ENCODE measurements at regions not wholly inside any gene's neighbourhood (a gene's known extent, or its start where the extent isn't known, plus 50 kb on each side); places are given as distances from the start of the nearest gene placed in this dataset.

- H2AFZ ChIP-seq (ENCODE audit: insufficient read depth, low read depth, low read length, poor library complexity, severe bottlenecking) = no peak overlapping the region
- no peaks in the 10 kb centered on the region for H3K27me3 ChIP-seq (replicated peaks in 1 of 4; ENCODE audit: control extremely low read depth in 1 of 4, control insufficient read depth in 3 of 4, insufficient read depth in 4 of 4, low read length in 3 of 4)
- H3K4me1 Mint-ChIP-seq = no peaks in the 10 kb centered on the region
- ATAC-seq (ENCODE audit: low read depth) = no peak
- POLR2A ChIA-PET = no interaction called here
- WGBS (ENCODE audit: insufficient coverage) = 100% methylated on average over 3 of the region's 3 CpGs
- no peak overlapping the region for H3K4me3 Mint-ChIP-seq
- no peak overlapping the region for H3K9ac ChIP-seq (ENCODE audit: low read length)
- TF ChIP-seq CTCF (IDR thresholded peaks at IDR 0.05) = no peak
- TF ChIP-seq EZH2 (IDR thresholded peaks at IDR 0.05; ENCODE audit: borderline replicate concordance, insufficient read depth, low read depth, low read length, poor library complexity, severe bottlenecking) = no peak
- no peak for DNase-seq
- no peak overlapping the region for H3K4me3 ChIP-seq (ENCODE audit: control extremely low read depth in 1 of 5, extremely low read depth in 1 of 5, insufficient read depth in 1 of 5, low read depth in 2 of 5, low read length in 4 of 5)
- peaks cover 0 to 7% (median 0%) of the 10 kb centered on the region in 3 donors for H3K9me3 ChIP-seq (ENCODE audit: control extremely low read depth in 1 of 3, control insufficient read depth in 2 of 3, insufficient read depth in 1 of 3, low read length in 2 of 3)
- no peaks in the 10 kb centered on the region for H4K20me1 ChIP-seq (ENCODE audit: control insufficient read depth, insufficient read depth, low read length, poor library complexity, severe bottlenecking)
- no peaks in the 10 kb centered on the region for H3K79me2 ChIP-seq (ENCODE audit: control insufficient read depth, insufficient read depth, low read length)
- no peak overlapping the region for H3K27ac Mint-ChIP-seq
- H3K27me3 Mint-ChIP-seq = no peaks in the 10 kb centered on the region
- H3K4me2 ChIP-seq (replicated peaks; ENCODE audit: low read depth, low read length, poor library complexity, severe bottlenecking) = no peak overlapping the region
- H3K27ac ChIP-seq (ENCODE audit: low read length in 2 of 2) = no peak overlapping the region
- H3K36me3 ChIP-seq (replicated peaks in 1 of 2; ENCODE audit: control extremely low read depth in 1 of 2, control insufficient read depth in 1 of 2, extremely low read depth in 1 of 2, insufficient read depth in 2 of 2, low read length in 1 of 2) = no peaks in the 10 kb centered on the region
- no peaks in the 10 kb centered on the region for H3K4me1 ChIP-seq (ENCODE audit: control insufficient read depth in 2 of 2, insufficient read depth in 2 of 2, low read length in 2 of 2)
- no peaks in the 10 kb centered on the region for H3K9me3 Mint-ChIP-seq (ENCODE audit: insufficient read depth)
- CTCF ChIA-PET = no interaction called here
- intact Hi-C loops (cut with micrococcal nuclease) = no loop called here
Observed at GRCh38 chr10:33843379-33843778, 508.9 kb upstream of the NRP1 start.

GRCh38 chr10:33841678-33842077 lies 507.2 kb upstream of the NRP1 start:
- Histone ChIP-seq H2AFZ (ENCODE audit: insufficient read depth, low read depth, low read length, poor library complexity, severe bottlenecking) (no peak overlapping the region), H3K27ac (ENCODE audit: low read length in 2 of 2) (no peak overlapping the region), H4K20me1 (ENCODE audit: control insufficient read depth, insufficient read depth, low read length, poor library complexity, severe bottlenecking) (no peaks in the 10 kb centered on the region), H3K4me2 (replicated peaks; ENCODE audit: low read depth, low read length, poor library complexity, severe bottlenecking) (no peak overlapping the region), H3K27me3 (replicated peaks in 1 of 4; ENCODE audit: control extremely low read depth in 1 of 4, control insufficient read depth in 3 of 4, insufficient read depth in 4 of 4, low read length in 3 of 4) (no peaks in the 10 kb centered on the region), H3K9ac (ENCODE audit: low read length) (no peak overlapping the region), H3K4me3 (ENCODE audit: control extremely low read depth in 1 of 5, extremely low read depth in 1 of 5, insufficient read depth in 1 of 5, low read depth in 2 of 5, low read length in 4 of 5) (no peak overlapping the region), H3K4me1 (ENCODE audit: control insufficient read depth in 2 of 2, insufficient read depth in 2 of 2, low read length in 2 of 2) (no peaks in the 10 kb centered on the region), H3K9me3 (ENCODE audit: control extremely low read depth in 1 of 3, control insufficient read depth in 2 of 3, insufficient read depth in 1 of 3, low read length in 2 of 3) (peaks cover 0 to 7% (median 0%) of the 10 kb centered on the region in 3 donors), H3K36me3 (replicated peaks in 1 of 2; ENCODE audit: control extremely low read depth in 1 of 2, control insufficient read depth in 1 of 2, extremely low read depth in 1 of 2, insufficient read depth in 2 of 2, low read length in 1 of 2) (no peaks in the 10 kb centered on the region), H3K79me2 (ENCODE audit: control insufficient read depth, insufficient read depth, low read length) (no peaks in the 10 kb centered on the region)
- POLR2A ChIA-PET = no interaction called here
- intact Hi-C loops (cut with micrococcal nuclease) = no loop called here
- no peak for DNase-seq
- Mint-ChIP-seq H3K4me1 (no peaks in the 10 kb centered on the region), H3K27me3 (no peaks in the 10 kb centered on the region), H3K4me3 (no peak overlapping the region), H3K9me3 (ENCODE audit: insufficient read depth) (no peaks in the 10 kb centered on the region), H3K27ac (no peak overlapping the region)
- TF ChIP-seq EZH2 (IDR thresholded peaks at IDR 0.05; ENCODE audit: borderline replicate concordance, insufficient read depth, low read depth, low read length, poor library complexity, severe bottlenecking) (no peak), CTCF (IDR thresholded peaks at IDR 0.05) (no peak)
- CTCF ChIA-PET = no interaction called here
- no CpG with 5 or more reads among the region's 2 CpGs for whole genome bisulfite sequencing (ENCODE audit: insufficient coverage)
- no peak for ATAC-seq (ENCODE audit: low read depth)

All from B cell (primary cell).